Non-pigmented ciliary epithelial cell (primary cell): ENCODE measurements at regions not wholly inside any gene's neighbourhood (a gene's known extent, or its start where the extent isn't known, plus 50 kb on each side); places are given as distances from the start of the nearest gene placed in this dataset.
"Not testable (repeated sequence)": the region's sequence is repeated elsewhere in the genome, so short reads cannot be mapped to it uniquely, and the experiment has no call there.

Source experiments
- DNase-seq: peaks from one replicate; pipeline ENCODE4 v3.0.0-alpha.2; 2010; ENCODE audit warnings: low read depth

- no peak for DNase-seq
Measured at GRCh38 chr3:99586701-99587100, 51.7 kb upstream of the COL8A1 start.

- DNase-seq = no peak
Measured at GRCh38 chr3:99579965-99580364, 58.4 kb upstream of the COL8A1 start.

- DNase-seq = no peak
Measured at GRCh38 chr3:99579246-99579645, 59.1 kb upstream of the COL8A1 start.

DNA sequence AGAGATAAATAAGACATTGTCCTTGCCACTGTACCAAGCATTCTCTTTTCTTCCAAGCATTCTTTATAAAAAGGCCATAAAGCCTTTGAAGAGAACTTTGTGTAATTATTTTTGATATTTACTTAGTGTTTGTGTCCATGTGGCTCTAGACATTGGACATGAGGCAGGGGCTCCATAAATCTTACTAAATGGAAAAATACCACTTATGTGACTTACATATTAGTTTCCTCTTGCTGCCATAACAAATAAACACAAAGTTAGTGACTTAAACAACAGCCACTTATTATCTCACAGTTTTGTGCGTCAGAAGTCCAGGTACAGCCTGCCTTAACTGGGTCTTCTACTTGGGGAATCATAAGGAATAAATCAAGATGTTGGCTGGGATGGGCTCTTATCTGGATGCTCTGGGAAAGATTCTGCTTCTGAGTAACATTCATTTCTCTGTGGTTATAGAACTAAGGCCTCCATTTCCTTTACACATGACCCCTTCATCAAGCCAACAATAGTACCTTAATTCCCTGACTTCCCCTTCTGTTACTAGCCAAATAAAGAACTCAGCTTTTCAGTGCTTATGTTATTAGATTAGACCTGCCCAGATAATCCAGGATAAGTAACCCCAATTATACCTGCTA lies 59.9 kb upstream of the COL8A1 start:
- no peak for DNase-seq

DNA sequence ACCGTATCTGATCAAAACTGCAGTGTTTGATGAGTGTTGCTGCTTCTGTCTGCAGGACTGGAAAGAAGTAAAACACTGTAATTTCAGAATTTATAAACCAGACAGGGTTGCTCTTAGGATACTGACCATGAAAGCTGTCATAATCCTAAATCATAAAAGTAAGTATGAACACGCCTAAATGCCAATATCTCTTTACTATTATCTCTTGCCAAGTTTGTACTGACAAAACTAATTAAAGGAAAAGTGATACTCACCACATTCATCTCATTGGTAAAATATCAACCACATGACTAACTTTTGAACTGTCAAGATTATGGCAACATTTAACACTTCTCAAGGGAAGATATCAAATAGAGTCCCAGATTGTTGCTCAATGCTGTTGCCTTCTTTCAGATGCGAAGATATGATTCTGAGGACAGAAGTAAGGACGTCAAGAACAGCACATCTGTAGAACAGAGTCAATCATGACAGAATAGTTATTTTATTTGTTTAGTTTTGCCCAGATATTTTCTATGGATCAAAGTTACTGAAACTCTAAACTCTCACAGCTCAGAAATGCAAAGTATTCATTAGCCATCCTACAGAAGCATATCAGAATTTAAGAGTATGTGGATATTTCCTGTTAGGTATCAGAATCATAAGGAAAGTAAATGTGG lies 61.4 kb upstream of the COL8A1 start:
- no peak for DNase-seq

GRCh38 chr3:99575683-99576082 lies 62.7 kb upstream of the COL8A1 start:
- DNase-seq = no peak

- no peak for DNase-seq
Measured at GRCh38 chr3:99570061-99570460, 68.3 kb upstream of the COL8A1 start.

DNA sequence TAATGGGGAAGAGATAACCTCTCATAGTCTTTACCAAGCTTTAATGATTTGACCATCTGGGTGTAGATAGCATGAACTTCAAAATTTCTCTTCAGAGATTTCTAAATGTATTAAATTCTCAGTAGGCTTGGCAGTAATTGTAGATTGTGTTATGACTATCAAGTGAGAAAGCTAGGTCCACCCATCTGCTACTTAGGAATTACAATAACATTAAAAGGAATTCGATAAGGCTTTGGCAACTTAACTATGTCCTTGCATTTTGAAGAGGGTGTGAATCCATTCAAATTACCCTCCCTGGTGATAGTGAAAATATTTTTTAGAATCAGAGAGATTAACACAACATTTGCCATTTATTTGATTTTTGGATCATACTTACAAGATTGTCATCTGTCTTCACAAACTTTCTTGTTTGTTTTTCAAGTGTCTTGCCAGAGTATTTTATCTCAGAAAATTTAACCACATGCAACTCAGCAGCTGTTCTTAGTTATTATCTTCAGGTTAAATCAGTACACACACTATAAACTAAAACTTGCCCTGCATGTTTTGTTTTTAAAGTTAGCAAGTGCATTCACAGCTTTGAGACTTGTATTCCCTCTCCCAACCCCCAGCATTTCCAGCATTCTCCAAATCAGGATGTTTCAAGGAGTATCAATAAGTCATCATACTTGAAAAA lies 69.6 kb upstream of the COL8A1 start:
- no peak for DNase-seq

GRCh38 chr3:99565331-99565730 lies 73.1 kb upstream of the COL8A1 start:
- DNase-seq = no peak

DNA sequence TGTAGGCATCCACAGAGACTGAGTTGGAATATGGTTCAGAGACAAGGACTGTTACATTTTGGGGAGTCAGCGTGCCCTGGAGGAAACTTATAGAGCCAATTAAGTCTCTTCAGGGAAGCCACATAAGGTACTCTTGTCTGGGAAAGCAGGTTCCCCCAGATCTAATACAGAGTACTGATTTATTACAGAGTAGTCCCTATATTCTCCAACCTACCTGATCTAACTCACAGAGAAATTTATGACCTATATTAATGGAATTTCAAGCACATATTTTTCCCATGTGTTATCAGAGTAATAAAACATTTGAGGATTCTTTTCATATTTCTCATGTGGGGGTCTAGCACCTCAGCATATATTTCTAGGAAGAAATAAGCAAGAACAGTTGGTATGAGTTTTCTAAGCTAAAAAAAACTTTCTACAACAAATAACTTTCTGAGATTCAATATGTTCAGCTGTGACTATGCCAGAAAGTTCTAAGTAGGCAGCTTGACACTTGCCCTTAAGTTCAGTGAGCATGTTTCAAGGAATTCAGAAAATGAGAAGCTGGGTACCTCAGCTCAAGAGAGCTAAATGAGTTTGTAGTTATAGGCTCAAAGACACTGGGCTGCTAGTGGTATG lies 75.3 kb upstream of the COL8A1 start:
- no peak for DNase-seq

DNA sequence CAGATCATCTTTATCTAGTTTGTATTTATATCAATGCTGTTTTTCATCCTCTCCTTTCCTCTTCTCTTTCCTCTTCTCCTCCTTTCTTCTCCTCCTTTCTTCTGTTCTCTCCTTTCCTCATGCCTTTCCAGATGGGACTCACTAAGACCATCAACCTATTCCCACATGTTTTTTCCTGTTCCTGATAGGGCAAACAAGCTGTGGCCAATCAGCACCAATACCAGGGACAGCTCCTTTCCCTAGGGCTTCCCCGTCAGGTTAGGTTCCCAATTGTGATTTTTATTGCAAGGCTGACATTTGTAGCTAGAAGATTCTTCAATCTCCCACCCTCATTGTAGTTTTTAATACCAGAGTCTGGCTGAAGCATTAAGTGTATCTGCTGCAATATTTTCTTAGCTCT lies 76.3 kb upstream of the COL8A1 start:
- DNase-seq = no peak

DNA sequence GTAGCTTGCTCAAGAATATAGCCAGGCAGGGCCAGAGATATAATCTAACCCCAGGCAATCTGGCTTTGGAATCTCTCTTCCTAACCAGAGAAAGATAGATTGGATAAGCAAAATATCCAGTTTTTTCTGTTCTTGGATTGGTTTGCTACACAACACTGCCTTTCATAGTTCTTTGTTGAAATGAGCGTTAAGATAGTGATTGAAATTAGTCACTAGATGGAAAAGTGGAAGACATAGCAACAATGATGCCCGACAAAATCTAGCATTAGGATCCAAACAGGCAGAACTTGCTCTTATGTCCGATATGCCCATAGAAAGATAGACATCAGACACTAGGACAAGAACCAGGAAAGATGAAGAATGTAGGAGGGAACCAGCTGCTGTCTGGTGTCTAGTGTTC lies 77.3 kb upstream of the COL8A1 start:
- no peak for DNase-seq

DNA sequence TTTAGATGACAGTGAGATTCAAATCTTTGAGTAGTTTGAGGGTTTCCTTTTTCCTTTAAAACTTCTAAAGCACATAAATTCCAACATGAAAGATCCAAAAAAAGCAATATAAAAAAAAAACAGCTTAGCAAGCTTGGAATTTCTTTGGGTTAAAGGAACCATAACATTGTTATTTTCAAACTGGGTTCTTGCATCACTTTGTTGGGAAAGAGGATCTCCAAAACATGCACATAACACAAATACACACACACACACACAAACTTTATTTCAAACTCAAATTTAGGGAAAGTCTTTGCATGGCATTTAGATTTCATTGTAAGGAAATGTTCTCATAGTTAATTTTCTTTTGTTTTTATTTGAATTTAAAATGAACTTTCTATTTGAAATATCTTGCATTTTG lies 79.2 kb upstream of the COL8A1 start:
- DNase-seq = no peak

- not testable (repeated sequence) for DNase-seq
Measured at GRCh38 chr3:99555885-99556284, 82.5 kb upstream of the COL8A1 start.

GRCh38 chr3:99551520-99551919 lies 86.9 kb upstream of the COL8A1 start:
- no peak for DNase-seq

DNA sequence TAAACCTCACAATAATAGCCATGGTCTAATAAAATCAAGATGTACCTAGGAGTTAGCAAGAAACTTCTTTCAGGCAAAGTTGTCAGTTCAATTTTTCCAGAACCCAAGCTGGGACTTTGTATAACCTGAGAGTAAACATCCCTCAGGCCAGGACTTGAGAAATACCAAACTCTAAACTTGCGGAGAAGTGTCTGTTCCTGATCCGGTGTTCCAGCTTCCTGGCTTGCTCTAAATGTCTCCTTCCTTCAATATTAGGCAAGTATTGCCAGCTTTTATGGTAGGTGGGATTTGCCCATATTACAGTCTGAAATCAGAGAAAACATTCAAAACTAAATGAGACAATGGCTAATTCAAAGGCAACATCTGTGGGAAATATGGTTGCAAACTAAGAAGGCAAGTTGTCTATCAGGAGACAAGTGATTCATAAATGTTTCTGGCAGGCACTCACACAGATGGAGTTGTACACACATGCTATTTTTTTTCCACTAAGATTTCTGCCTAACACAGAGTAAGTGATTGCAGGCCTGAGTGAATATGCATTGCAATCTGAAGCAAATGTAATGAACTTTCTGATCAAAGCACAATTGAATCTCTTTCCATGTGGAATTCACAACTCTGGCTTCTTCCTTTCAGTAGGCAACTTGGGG lies 88.3 kb upstream of the COL8A1 start:
- DNase-seq = no peak

DNA sequence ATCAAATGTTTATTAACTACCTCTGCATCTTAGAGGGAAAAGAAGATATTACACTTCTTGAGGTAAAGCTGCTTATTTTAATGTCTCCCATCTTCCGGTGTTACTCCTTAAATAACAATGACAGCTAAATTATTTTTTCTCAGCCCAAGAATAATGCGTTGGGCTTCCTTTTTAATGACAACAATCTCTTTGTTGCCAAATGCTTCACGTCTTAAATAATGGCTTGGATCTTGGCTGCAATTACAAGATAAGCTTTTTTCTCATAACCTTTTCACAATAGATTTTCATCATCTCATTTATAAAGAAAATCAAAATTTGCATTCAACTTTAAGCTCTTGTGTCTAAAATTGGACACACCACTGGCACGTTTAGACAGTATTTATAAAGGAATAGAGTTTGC lies 89.2 kb upstream of the COL8A1 start:
- no peak for DNase-seq

GRCh38 chr3:99548674-99549073 lies 89.7 kb upstream of the COL8A1 start:
- DNase-seq = no peak

GRCh38 chr3:99545941-99546580 lies 92.3 kb upstream of the COL8A1 start:
- DNase-seq = no peak

DNA sequence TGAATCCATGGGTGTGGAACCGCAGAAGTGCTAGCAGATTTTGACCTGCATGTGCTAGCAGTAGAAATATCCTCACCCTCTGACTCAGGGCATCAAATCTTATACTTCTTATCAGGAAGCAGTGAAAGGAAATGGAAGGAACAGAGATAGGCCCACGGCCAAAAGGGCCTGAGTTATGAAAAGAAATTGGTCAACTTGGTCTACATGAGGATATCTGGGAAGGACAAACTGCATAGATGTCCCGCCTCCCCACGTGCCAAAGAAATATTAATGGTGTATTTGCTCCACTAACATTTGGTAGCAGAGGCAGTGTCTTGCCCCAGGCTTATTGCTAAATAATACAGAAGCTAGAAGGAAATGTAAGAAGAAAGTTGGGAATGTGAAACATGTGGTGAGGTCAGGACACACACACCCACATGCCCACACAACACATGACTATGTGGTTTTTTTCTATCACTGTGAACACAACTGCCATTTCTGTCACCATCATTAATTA lies 93.6 kb upstream of the COL8A1 start:
- no peak for DNase-seq

GRCh38 chr3:99543796-99544195 lies 94.6 kb upstream of the COL8A1 start:
- no peak for DNase-seq
